Epithelial cell of esophagus (primary cell): ENCODE measurements at regions not wholly inside any gene's neighbourhood (a gene's known extent, or its start where the extent isn't known, plus 50 kb on each side); places are given as distances from the start of the nearest gene placed in this dataset.

ENCODE experiments used
- DNase-seq: peaks from one replicate; pipeline ENCODE4 v3.0.0; 2010; ENCODE audit warnings: low read depth
- H3K4me3 ChIP-seq: 2 replicates; pipeline ENCODE4 v1.5.1; 2011; ENCODE audit warnings: mild to moderate bottlenecking, low read length, control low read depth
- TF ChIP-seq, protein P1 (sequence below): IDR thresholded peaks from 2 replicates; pipeline ENCODE4 v1.5.1; 2011; ENCODE audit warnings: low read depth, mild to moderate bottlenecking, low read length, control low read depth, inconsistent platforms; ENCODE audit not compliant: insufficient read depth; ENCODE audit errors: missing control alignments

DNA sequence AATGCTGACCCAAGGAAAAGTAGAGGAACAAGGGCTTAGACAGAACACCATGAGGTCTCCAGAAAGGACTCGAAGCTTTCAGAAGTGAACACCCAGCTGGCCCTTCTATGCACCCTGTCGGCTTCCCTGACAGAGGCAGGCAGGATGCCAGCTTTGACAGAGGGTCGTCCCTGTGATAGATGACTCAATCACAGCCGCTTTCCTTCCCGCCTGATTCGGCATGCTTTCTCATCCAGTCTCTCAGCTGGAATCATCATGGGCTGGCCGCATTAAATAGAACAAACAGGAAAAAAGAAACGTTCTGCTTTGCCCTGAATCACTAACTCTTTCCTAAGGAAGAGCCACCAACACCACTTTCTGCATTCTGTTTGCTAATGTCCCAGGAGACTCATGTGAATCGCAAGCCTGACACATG is 140.3 kb upstream of the RAB12 start:
- no peak for DNase-seq
- no peak overlapping the region for H3K4me3 ChIP-seq
- TF ChIP-seq, protein P1, sequence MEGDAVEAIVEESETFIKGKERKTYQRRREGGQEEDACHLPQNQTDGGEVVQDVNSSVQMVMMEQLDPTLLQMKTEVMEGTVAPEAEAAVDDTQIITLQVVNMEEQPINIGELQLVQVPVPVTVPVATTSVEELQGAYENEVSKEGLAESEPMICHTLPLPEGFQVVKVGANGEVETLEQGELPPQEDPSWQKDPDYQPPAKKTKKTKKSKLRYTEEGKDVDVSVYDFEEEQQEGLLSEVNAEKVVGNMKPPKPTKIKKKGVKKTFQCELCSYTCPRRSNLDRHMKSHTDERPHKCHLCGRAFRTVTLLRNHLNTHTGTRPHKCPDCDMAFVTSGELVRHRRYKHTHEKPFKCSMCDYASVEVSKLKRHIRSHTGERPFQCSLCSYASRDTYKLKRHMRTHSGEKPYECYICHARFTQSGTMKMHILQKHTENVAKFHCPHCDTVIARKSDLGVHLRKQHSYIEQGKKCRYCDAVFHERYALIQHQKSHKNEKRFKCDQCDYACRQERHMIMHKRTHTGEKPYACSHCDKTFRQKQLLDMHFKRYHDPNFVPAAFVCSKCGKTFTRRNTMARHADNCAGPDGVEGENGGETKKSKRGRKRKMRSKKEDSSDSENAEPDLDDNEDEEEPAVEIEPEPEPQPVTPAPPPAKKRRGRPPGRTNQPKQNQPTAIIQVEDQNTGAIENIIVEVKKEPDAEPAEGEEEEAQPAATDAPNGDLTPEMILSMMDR, result no peak

DNA sequence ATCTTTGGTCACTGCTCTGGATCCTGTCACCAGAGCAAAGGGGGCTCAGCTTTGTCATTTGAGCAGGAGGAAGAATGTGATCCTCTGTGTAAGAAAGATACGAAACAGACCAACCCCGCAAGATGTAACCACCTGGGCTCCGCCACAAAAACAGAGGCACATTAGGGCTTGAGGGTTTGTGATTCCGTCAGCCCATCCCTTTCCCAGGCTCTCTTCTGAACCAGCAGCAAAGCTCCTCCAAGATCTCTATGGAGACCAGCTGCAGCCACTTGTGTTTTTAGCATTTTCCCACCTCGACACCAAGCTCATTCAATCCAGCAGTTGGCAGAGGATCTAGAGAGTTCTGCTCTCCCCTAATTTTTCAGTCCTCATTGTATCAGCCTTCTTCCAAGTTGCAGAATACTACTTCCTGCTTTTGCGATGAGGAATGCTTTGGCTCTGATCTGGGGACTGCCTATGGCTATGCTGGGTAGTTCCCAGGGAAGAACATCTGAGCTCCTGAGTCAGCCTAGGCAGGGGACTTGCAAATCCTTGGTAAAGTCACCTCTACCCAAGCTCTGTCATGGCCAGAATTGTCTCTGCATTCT is 139.6 kb upstream of the RAB12 start:
- TF ChIP-seq, protein P1, result no peak
- peak; percentile 59 for DNase-seq
- H3K4me3 ChIP-seq, result no peak overlapping the region

DNA sequence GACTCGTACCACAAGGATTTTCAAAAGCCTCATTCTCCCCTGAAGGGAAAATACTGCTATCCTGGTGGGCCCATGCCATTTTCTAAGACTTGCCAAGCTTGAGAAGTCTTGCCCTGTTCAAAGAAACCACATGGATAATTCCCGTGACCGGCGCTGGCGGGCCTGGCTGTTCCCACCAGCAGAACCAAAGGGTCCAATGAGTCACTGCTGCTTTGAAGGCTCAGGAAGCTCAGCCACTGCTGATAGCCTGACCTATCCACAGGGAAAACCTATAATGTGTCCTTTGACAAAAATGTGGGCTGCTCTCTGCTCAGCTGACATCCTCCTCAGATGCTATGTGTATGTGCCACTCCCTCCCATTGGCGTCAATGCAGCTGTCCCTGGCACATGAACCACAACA is 137.9 kb upstream of the RAB12 start:
- TF ChIP-seq, protein P1, result no peak
- no peak overlapping the region for H3K4me3 ChIP-seq
- no peak for DNase-seq

- TF ChIP-seq, protein P1, result no peak
- no peak overlapping the region for H3K4me3 ChIP-seq
- no peak for DNase-seq
These were observed 134.6 kb upstream of the RAB12 start for GRCh38 chr18:8474661-8475060.

- DNase-seq, result no peak
- TF ChIP-seq, protein P1, result no peak
- no peak overlapping the region for H3K4me3 ChIP-seq
These were observed 131.6 kb upstream of the RAB12 start for GRCh38 chr18:8477615-8478014.

DNA sequence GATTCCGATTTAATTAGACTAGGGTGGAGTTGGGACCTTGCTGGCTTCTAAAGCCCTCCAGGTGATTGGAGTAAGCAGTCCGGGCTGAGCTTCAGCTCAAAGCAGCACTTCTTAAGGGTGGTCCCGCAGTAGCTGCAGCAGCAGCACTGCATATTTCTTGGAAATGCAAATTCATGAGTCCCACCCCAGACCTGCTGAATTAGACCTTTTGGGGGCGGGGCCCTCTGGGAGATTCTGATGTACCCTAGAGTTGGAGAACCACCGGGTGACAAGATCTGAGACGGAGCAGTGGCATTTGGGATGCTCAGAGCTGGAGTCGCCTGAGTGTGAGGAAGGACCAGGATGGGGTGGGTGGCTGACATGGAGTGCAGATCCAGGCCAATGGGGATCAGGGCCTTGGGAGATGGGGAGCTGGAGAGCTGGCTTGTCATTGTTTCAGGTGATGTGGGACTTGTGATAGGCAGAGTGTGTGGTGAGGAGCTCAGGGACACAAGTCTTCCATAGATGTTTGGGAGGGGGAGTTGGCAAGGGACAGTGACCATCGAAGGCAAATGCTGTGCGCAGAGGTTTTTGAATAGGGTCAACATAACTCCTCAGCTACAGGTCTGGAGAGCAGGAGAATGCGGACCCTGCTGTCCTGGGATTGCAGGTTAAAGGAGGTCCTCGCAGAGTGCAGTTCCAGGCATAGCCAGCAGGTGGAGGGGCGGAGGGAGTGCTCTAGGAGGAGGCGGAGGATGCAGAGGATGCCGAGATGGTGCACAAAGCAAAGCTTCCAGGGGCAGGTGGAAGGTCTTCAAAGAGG is 130.9 kb upstream of the RAB12 start:
- no peak overlapping the region for H3K4me3 ChIP-seq
- DNase-seq, result peak; percentile 67
- TF ChIP-seq, protein P1, result peak; percentile 95
